ENCODE measurements at regions not wholly inside any gene's neighbourhood (a gene's known extent, or its start where the extent isn't known, plus 50 kb on each side); places are given as distances from the start of the nearest gene placed in this dataset.

GRCh38 chr4:24372341-24372740 is 212.0 kb downstream of the DHX15 start:
- H2AFZ ChIP-seq (ENCODE audit: low read length): no peak overlapping the region
- no peak overlapping the region for H3K27ac ChIP-seq (ENCODE audit: low read depth, low read length, poor library complexity, severe bottlenecking)
- no peak for TF ChIP-seq EZH2phosphoT487 (IDR thresholded peaks at IDR 0.05; ENCODE audit: borderline replicate concordance, low read depth, low read length)
- TF ChIP-seq, protein P1, sequence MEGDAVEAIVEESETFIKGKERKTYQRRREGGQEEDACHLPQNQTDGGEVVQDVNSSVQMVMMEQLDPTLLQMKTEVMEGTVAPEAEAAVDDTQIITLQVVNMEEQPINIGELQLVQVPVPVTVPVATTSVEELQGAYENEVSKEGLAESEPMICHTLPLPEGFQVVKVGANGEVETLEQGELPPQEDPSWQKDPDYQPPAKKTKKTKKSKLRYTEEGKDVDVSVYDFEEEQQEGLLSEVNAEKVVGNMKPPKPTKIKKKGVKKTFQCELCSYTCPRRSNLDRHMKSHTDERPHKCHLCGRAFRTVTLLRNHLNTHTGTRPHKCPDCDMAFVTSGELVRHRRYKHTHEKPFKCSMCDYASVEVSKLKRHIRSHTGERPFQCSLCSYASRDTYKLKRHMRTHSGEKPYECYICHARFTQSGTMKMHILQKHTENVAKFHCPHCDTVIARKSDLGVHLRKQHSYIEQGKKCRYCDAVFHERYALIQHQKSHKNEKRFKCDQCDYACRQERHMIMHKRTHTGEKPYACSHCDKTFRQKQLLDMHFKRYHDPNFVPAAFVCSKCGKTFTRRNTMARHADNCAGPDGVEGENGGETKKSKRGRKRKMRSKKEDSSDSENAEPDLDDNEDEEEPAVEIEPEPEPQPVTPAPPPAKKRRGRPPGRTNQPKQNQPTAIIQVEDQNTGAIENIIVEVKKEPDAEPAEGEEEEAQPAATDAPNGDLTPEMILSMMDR (conservative IDR thresholded peaks at IDR 0.05; ENCODE audit: low read length): no peak
- no peaks in the 10 kb centered on the region for H3K4me1 ChIP-seq (ENCODE audit: insufficient read depth, low read length, poor library complexity, severe bottlenecking)
- no peak overlapping the region for H3K4me3 ChIP-seq (ENCODE audit: low read depth, low read length, poor library complexity, severe bottlenecking)
- POLR2A ChIA-PET: interaction anchor here (0.6 kb wide), 1 partner anchor 659 kb away, joined by 4 read pairs; no protein-coding TSS in a partner anchor
- H3K4me2 ChIP-seq (ENCODE audit: low read length): no peak overlapping the region
- H3K9me2 ChIP-seq (ENCODE audit: insufficient read depth, low read length): no peaks in the 10 kb centered on the region
- H3K79me2 ChIP-seq (ENCODE audit: insufficient read depth, low read depth, low read length): no peaks in the 10 kb centered on the region
- no peaks in the 10 kb centered on the region for H3K36me3 ChIP-seq (ENCODE audit: insufficient read depth, low read length)
- no peak for DNase-seq (ENCODE audit: low spot score)
- intact Hi-C loops (cut with micrococcal nuclease; ENCODE audit: unreplicated experiment): no loop called here
- no peaks in the 10 kb centered on the region for H4K20me1 ChIP-seq (ENCODE audit: insufficient read depth, low read length)
- CTCF ChIA-PET (ENCODE audit: unreplicated experiment): no interaction called here
- H3K9me3 ChIP-seq (ENCODE audit: low read length): no peaks in the 10 kb centered on the region
- no TSS peak for BruUV-seq (replicated peaks)

DNA sequence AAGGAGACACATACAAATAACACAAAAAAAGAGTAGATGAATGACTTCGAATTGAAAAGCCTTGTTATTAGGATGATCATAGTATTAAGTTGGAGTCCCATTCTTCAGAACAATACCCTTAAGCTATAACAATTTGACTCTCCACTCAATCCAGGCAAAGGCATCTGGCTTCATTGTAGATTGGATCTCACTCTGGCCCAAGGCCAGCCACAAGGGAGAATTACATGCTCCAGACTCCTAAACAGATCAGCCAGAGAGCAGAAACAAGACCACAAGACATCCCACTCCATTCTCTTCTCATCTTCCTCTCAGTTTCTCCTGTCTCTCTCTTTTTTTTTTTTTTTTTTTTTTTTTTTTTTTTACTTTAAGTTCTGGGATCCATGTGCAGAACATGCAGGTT is 213.9 kb downstream of the DHX15 start:
- Histone ChIP-seq H3K9me2 (ENCODE audit: insufficient read depth, low read length) (no peaks in the 10 kb centered on the region), H3K36me3 (ENCODE audit: insufficient read depth, low read length) (no peaks in the 10 kb centered on the region), H3K4me3 (ENCODE audit: low read depth, low read length, poor library complexity, severe bottlenecking) (no peak overlapping the region), H3K9me3 (ENCODE audit: low read length) (no peaks in the 10 kb centered on the region), H3K4me2 (ENCODE audit: low read length) (no peak overlapping the region), H4K20me1 (ENCODE audit: insufficient read depth, low read length) (no peaks in the 10 kb centered on the region), H3K27ac (ENCODE audit: low read depth, low read length, poor library complexity, severe bottlenecking) (no peak overlapping the region), H3K79me2 (ENCODE audit: insufficient read depth, low read depth, low read length) (no peaks in the 10 kb centered on the region), H2AFZ (ENCODE audit: low read length) (no peak overlapping the region), H3K4me1 (ENCODE audit: insufficient read depth, low read length, poor library complexity, severe bottlenecking) (no peaks in the 10 kb centered on the region)
- POLR2A ChIA-PET: interaction anchor here (0.6 kb wide), 1 partner anchor 88 kb away, joined by 5 read pairs; no protein-coding TSS in a partner anchor
- intact Hi-C loops (cut with micrococcal nuclease; ENCODE audit: unreplicated experiment): no loop called here
- CTCF ChIA-PET (ENCODE audit: unreplicated experiment): no interaction called here
- TF ChIP-seq, protein P1 (conservative IDR thresholded peaks at IDR 0.05; ENCODE audit: low read length): no peak
- TF ChIP-seq EZH2phosphoT487 (IDR thresholded peaks at IDR 0.05; ENCODE audit: borderline replicate concordance, low read depth, low read length): no peak
- BruUV-seq (replicated peaks): no TSS peak
- no peak for DNase-seq (ENCODE audit: low spot score)

GRCh38 chr4:24369507-24370029 is 214.8 kb downstream of the DHX15 start:
- no peak overlapping the region for H3K4me3 ChIP-seq (ENCODE audit: low read depth, low read length, poor library complexity, severe bottlenecking)
- no peak overlapping the region for H3K27ac ChIP-seq (ENCODE audit: low read depth, low read length, poor library complexity, severe bottlenecking)
- no peaks in the 10 kb centered on the region for H4K20me1 ChIP-seq (ENCODE audit: insufficient read depth, low read length)
- no peaks in the 10 kb centered on the region for H3K9me3 ChIP-seq (ENCODE audit: low read length)
- BruUV-seq (replicated peaks): no TSS peak
- CTCF ChIA-PET (ENCODE audit: unreplicated experiment): no interaction called here
- intact Hi-C loops (cut with micrococcal nuclease; ENCODE audit: unreplicated experiment): no loop called here
- no peak overlapping the region for H2AFZ ChIP-seq (ENCODE audit: low read length)
- H3K79me2 ChIP-seq (ENCODE audit: insufficient read depth, low read depth, low read length): no peaks in the 10 kb centered on the region
- TF ChIP-seq, protein P1 (conservative IDR thresholded peaks at IDR 0.05; ENCODE audit: low read length): no peak
- no peak for TF ChIP-seq EZH2phosphoT487 (IDR thresholded peaks at IDR 0.05; ENCODE audit: borderline replicate concordance, low read depth, low read length)
- no peaks in the 10 kb centered on the region for H3K4me1 ChIP-seq (ENCODE audit: insufficient read depth, low read length, poor library complexity, severe bottlenecking)
- no peak for DNase-seq (ENCODE audit: low spot score)
- H3K9me2 ChIP-seq (ENCODE audit: insufficient read depth, low read length): no peaks in the 10 kb centered on the region
- no peak overlapping the region for H3K4me2 ChIP-seq (ENCODE audit: low read length)
- POLR2A ChIA-PET: interaction anchor here (0.6 kb wide), 1 partner anchor 70 kb away, joined by 6 read pairs; no protein-coding TSS in a partner anchor
- H3K36me3 ChIP-seq (ENCODE audit: insufficient read depth, low read length): no peaks in the 10 kb centered on the region
